Muscle of back (tissue), 3 donors: ENCODE measurements at regions not wholly inside any gene's neighbourhood (a gene's known extent, or its start where the extent isn't known, plus 50 kb on each side); places are given as distances from the start of the nearest gene placed in this dataset.
A peak's percentile ranks its signal among the peaks of the same experiment; 100 is the strongest.

Experiments used
- DNase-seq, 3 donors: peaks; one replicate each; pipeline versions ENCODE4 v3.0.0 to v3.0.0-alpha.2; 2013

- DNase-seq: peak in 1 of 3 donors; percentile 36
These were observed 128.2 kb upstream of the DLX2 start for GRCh38 chr2:172230889-172231401.

DNA sequence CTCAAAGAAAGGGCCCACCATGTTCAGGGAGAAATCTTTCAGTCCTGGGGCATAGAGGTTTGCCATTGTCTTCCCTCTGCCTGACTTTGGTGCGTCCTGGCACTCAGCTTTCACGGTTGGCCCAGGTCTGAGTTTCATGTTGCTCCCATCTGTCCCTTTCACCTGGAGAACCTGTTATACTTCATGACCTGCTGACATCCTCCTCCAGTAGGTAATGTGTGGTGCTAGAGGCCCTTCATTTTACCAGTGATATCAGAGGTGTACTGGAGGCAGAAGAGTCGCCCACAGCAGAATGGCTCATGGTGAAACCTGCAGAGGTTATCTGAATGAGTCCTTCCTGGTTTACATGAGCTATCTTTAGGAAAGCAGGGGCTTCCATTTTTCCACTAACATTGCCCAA lies 128.8 kb upstream of the DLX2 start:
- DNase-seq: no peak

DNA sequence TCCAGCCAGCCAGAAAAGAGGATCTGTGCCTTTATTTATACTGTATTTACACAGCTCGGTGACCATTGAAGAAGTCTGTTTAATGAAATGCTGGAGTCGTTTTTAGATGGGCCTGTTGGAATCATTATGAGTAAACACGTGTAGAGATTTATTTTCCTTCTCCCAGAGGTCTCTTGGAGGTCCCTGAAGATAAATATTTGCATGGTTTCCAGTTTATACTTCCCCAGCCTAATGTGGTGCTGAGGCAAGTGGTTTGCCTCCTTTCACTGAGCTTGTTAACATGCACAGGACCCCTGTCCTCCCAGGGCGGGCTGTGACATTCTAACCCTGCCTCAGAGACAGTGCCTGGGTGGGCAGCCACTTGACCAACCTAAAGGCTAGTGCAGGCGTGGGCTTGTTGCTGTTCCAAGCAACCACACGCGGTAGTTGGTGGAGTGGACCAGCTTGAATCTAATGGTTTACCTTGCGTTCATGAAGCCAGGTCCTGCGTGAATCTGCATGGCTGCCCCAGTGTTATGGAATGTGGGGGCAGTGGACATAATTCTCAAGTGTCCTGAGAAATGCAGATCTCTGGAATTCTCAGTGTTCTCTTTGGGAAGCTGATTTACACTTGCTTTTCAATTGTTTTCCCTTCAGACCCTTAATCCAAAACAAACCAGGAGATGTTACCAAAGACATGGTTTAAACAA lies 130.2 kb upstream of the DLX2 start:
- DNase-seq: no peak

DNA sequence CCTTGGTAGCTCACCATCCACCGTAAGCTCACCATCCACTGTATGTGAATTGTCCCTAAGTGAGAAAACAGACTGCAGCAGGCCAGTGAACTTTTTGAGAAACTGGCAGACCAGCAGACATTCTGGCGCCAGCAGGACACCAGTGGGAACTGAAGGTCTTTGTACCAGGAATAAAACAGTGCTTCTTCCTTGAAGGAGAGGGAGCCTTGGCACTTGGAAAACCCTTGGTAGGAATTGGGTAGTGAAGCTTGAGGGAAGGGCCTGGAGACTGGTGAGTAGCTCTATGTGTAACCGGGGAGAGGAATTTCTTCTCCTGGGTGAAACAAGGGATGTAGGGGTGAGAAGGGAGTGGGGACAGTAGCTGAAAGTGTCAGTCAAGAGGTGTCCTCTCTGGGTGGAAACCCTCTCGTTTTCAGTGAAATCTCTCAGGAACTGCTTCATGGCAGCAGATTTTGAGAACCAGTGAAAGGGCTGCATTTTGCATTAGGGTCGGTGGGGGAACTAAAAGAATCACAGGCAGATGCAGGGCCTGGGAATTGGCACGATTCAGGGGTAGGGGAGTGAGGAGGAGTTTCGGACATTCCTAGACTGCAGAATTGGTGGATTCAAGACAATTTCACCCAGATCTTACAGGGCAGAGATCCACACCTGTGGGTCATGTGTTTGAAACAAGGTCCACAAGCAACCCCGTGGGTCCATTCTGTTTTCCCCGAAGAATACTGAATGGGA lies 131.5 kb upstream of the DLX2 start:
- DNase-seq: no peak

DNA sequence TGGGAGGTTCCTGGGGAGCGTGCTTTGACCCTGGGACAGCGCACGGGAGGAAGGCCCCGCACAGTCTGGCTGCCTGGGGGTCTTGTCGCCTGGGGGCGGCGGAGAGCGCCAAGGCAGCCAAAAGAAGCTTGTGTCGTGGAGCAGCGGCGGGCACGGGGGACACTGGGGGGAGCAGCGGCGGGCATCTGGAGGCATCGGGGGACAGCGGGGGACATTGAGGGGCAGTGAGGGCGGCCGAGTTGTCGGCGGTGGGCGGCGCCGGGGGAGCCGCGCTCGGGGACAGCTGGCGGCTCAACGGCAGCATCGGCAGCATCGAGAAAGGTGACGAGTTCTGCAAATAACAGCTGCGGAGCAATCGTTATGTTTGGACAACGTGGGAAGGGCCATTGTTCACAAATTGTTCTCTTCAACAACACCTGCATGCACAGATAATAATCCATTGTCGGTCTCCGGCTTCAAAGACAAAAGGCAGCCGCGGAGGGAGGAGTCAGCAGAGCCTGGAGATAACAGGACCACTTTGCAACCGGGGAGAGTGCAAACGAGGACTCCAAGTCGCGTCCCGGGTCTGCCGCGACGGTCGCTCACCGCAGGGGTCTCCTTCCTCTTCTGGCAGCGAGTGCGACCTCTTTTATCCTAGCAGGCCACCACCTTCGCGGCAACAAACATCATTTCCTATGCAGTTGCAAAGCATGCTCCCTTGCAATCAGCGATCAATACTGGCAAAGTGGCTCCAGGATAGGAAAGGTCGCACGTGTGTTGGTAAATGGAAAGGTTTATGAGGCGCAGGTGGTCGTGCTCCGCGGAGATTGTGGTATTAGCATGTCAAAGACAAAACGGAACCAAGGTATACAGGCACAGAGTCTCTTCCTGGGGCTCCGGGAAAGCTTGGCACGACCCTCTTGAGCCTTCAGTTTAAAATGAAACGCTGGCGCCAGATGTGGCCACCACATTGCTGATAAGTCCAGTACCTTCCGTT lies 132.3 kb upstream of the DLX2 start:
- peak in 1 of 3 donors; percentile 47 for DNase-seq

DNA sequence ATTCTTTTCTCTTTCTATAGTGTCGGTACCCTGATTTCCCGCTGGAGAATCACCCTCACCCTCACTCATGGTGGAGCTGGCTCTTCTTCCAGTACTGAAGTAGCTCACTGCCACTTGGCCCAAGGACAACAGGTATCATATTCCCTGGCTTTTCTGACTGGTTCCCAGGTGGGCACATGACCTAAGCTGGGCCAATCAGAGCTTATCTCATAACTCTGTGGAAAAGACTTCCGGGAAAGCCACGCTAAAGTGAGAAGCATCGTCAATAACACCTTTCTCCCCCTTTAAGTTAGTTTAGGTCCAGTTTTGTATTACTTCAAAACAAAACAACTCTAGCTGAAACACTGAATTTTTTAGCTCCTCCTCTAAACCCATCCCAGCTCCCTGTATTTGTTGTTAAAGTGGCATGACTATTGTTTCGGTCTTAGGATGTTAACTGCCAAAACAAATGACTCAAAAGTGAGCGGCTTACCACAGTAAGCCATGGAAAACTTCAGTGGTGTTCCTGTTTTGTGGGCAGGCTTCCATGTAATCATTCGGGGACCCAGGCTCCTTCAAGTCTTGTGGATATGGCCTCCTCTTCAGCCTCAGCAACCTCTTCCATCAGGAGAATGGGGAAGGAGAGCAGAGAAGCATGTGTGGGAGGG lies 137.4 kb upstream of the DLX2 start:
- no peak for DNase-seq

DNA sequence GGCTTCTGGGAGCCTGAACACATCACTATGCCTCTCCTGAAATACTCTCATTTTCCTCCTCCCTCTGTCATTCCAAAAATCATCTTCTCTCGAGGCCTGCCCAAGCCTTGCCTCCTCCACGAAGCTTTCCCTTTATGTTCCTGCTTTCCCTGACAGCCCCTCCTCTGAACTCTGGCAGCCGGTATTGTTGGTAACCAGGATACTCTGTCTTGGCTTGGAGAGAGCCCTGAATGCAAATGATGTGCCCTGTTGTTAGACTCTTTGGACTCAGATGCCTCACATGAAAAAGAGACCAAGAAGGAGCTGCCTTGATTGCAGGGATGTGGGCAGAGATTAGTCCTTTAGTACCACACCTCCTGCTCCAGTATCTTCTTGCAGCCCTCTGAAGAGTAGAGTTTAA lies 138.5 kb upstream of the DLX2 start:
- DNase-seq: no peak

DNA sequence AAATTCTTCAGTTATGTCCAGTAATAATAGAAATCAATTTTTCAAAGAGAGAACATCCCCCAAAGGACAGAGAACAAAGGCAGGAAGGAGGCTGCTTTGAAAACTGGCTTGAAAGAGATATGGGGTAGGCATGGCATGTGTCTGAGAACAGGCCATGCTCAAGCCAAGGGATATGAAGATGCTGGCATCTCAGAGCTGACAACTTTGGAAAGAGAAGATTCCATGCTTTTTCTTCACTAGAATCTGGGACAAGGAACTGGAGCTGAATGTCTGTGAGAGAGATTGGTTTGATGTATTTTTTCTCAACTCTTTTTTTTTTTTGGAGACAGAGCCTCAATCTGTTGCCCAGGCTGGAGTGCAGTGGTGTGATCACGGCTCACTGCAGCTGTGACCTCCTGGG lies 139.8 kb upstream of the DLX2 start:
- DNase-seq: no peak

DNA sequence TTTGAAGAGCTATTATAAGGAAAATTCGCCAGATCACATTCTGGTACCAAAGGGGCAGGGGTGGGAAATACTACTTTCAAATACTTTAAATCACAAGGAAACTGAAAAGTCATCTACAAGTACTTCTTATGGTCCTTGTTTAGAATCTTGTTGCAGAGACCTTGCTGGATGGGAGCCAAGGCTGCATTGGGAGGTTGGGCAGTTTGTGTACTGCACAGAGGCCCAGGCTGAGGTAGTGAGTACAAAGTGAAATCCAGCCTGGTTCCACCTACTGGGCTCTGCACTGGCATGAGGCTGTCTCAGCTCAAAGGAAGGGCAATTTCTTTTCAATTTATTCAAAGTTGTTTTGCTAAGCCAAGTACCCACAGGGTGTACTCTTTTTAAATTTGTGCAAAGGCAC lies 140.3 kb upstream of the DLX2 start:
- no peak for DNase-seq

DNA sequence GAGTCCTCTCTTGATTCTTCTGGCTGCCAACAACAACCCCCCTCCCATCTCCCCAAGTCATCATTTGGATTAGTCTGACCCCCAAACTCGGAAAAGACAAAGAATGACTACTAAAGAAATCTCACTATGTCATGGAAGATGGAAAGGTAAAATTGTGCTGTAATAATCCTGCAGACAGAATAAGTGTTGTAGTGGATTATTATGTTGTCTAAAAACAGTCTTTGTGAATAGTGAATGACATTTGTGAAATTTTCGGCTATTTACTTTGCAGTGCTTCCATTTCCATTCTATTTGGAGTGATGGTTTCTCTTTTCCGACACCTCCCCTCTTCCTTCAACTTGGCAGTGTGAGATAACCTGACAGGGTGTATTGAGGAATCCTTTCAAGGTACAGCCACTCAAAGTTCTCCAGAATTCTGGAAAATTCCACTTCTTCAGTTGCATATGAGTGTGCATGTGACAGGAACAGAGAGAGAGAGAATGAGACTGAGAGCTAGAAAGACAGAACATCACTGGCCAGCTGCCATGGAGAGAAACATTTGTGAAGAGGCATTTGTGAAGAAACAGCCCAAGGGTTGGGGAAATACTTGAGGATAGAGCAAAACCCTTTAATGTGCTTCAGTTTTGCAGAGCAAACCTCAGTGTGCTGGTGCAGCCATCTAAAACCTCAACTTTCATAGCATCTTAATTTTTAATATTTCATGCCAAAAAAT lies 141.9 kb upstream of the DLX2 start:
- no peak for DNase-seq

GRCh38 chr2:172246649-172247048 lies 143.9 kb upstream of the DLX2 start:
- no peak for DNase-seq

DNA sequence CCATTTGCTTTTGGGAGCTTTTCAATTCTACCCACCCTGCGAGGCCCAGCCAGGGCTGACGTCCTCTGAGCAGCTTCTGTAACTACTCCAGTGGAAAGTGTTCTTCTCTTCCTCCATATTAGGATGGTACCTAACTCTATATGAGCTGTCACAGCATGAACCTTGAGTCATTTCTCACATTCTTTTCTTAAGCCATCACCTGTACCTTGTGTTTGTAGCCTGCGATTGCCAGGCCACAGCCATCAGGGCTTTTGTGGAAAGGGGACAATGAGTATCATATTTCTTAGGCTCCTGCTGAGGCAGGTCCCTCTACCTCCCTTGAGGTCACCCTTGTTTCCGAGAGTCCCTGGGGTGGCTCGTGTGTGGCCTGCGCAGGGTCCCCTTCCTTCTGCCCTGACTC lies 144.5 kb upstream of the DLX2 start:
- no peak for DNase-seq

- no peak for DNase-seq
These were observed 145.7 kb upstream of the DLX2 start for GRCh38 chr2:172248381-172248780.

GRCh38 chr2:172248785-172249187 lies 146.1 kb upstream of the DLX2 start:
- DNase-seq: no peak

GRCh38 chr2:172249334-172249733 lies 146.6 kb upstream of the DLX2 start:
- no peak for DNase-seq

GRCh38 chr2:172249986-172250385 lies 147.3 kb upstream of the DLX2 start:
- peak in 1 of 3 donors; percentile 60 for DNase-seq

GRCh38 chr2:172251231-172251630 lies 148.5 kb upstream of the DLX2 start:
- DNase-seq: no peak

DNA sequence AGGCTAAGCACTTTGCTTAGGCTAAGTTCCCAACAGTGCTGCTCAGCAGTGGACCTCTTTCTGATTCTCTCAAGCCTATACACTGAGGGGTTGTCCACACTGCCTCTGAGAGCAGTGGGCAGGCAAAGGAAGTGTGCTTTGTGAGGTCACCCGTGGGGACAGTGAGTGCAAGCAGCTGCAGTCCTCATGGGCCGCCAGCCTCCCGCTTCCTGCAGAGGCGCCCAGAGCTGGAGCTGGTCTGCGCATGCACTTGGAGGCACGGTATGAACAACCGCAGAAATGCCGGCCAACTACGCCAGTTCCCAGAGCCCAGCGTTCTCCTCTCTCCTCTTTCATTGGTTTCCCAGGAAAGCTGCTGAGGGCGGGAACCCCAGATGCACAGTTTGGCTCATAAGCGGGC lies 149.5 kb upstream of the DLX2 start:
- no peak for DNase-seq

- DNase-seq: peak in 2 of 3 donors; percentile 34 to 97
These were observed 150.7 kb upstream of the DLX2 start for GRCh38 chr2:172253190-172254052.

- DNase-seq: no peak
These were observed 154.2 kb upstream of the DLX2 start for GRCh38 chr2:172256886-172257285.
